ENCODE measurements at regions not wholly inside any gene's neighbourhood (a gene's known extent, or its start where the extent isn't known, plus 50 kb on each side); places are given as distances from the start of the nearest gene placed in this dataset.

DNA sequence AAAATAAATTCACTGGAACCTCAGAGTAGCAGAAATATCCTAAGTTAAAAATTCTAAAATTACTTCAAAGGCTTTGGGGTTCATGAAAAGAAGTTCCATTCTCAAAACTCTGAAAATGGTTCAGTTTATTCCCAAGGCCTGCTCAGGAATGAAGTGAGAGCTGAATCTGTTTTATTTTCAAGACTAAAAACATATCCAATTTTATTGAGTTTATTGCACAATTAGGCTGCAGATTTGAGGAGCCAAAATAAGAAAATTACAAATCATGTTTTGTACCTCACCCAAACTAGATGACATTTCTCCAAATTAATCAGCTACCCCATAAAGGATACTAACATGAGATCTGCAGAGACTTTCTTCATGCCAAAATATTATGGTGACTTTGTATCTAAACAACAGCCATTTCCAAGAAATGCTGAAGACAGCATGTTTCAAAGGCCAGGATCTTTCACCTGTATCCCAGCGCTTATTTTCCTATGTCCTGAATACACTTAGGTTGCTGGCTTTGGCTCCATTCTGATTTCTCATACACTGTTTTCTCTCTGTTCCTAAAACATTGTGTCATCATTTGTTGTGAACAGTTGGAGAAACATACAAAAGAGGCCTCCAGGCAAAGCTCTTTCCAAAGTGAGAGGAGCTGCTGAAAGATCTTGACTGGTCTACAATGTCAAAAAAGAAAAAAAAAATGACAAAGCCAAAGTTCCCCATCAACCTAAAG, 85.7 kb upstream of the F13A1 start:
- H3K36me3 Mint-ChIP-seq, result no peaks in the 10 kb centered on the region
- H3K9me3 Mint-ChIP-seq, result no peaks in the 10 kb centered on the region

GRCh38 chr6:6406715-6407070, 86.2 kb upstream of the F13A1 start:
- Mint-ChIP-seq H3K4me1 (no peaks in the 10 kb centered on the region), H3K4me3 (no peak overlapping the region), H3K27ac (no peak overlapping the region), H3K27me3 (peaks cover 4% of the 10 kb centered on the region), H3K36me3 (no peaks in the 10 kb centered on the region), H3K9me3 (no peaks in the 10 kb centered on the region)
- DNase-seq, result no peak

More for the DNA sequence above, 85.7 kb upstream of the F13A1 start:
- no peak for DNase-seq
- H3K4me1 Mint-ChIP-seq, result no peaks in the 10 kb centered on the region
- no peak overlapping the region for H3K4me3 Mint-ChIP-seq
- H3K27ac Mint-ChIP-seq, result no peak overlapping the region
- H3K27me3 Mint-ChIP-seq, result peaks cover 4% of the 10 kb centered on the region

DNA sequence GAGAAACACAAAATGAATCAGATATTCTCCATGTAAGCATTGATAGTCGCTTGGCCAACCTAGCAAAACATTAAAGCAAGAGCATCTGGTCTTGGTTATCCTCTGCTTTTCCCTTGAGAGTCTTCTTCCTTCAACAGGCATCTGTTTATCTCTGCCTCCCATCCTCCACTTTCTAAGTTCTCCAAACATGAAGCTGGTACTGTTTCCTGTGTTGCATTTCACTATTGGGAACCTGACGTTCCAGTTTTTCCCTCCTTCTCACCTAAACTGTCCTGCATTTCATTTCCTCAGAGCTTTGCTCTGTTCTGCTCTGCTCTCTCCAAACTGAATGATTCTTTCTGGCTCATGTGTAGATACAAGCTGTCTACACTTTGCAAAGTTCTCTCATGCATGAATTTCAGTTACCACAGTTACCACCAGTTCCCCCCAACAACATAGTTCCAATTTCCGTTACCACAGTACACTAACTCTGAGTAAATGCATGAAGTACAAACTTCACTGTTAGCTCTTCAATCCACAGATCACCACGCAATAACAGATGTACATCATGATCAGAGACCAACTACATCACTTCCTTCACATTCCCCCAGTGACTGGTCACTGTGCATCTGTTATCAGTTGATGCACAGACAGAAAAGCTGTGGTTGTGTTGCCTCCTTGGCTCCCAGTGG, 86.7 kb upstream of the F13A1 start:
- Mint-ChIP-seq H3K36me3 (no peaks in the 10 kb centered on the region), H3K27me3 (peaks cover 4% of the 10 kb centered on the region), H3K9me3 (no peaks in the 10 kb centered on the region), H3K4me1 (no peaks in the 10 kb centered on the region), H3K4me3 (no peak overlapping the region), H3K27ac (no peak overlapping the region)
- DNase-seq, result no peak

DNA sequence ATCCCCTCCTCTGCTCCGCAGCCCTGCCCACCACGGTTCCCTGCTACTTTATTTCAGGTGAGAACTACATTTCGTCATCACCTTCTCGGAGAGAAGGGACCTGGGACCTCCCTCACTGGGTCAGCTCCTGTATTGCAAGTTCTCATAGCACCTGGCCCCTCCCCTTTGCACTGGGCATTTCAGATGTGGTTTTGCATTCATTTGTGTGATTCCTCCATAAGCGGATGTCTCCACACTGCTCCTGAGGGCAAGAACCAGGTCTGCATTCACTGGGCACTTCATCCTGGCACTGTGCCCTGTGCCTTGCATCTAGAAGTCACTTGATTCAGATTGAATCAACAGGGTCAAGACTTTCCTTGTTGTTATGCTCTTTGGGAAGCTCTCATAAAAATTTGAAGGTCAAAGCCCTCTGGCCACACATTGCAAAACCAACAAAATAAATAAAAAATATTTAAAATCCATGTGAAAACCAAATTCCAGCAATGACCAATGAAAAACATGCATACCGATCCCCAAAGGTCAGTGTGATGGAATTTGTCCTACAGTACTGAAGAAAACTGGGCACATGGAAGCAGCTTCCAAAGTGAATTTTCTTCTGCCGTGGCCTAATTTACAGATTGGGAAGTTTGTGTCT, 89.1 kb upstream of the F13A1 start:
- Mint-ChIP-seq H3K36me3 (no peaks in the 10 kb centered on the region), H3K4me1 (no peaks in the 10 kb centered on the region), H3K4me3 (no peak overlapping the region), H3K27me3 (peaks cover 4% of the 10 kb centered on the region), H3K9me3 (no peaks in the 10 kb centered on the region), H3K27ac (no peak overlapping the region)
- DNase-seq, result no peak

DNA sequence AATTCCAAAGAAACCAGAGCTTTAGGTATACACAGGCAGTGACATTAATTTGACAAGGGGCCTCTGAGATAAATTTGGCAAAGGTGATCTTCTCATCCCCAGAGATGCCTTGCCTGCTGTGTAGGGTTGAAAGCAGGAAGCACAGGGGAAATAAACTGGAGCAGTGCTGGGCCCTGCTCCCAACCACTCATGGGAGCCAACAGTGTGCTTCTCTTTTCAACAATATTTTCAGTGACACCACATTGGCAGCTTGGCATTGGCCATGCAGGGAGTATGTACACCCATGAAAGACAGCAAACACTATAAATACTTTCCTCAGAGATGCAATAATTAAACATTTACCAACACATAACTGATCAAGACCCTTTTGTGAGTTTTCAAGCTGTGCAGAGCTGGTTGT, 90.7 kb upstream of the F13A1 start:
- no peaks in the 10 kb centered on the region for H3K9me3 Mint-ChIP-seq
- H3K4me1 Mint-ChIP-seq, result no peaks in the 10 kb centered on the region
- peaks cover 4% of the 10 kb centered on the region for H3K27me3 Mint-ChIP-seq
- no peak overlapping the region for H3K4me3 Mint-ChIP-seq
- H3K27ac Mint-ChIP-seq, result no peak overlapping the region
- DNase-seq, result no peak
- no peaks in the 10 kb centered on the region for H3K36me3 Mint-ChIP-seq

DNA sequence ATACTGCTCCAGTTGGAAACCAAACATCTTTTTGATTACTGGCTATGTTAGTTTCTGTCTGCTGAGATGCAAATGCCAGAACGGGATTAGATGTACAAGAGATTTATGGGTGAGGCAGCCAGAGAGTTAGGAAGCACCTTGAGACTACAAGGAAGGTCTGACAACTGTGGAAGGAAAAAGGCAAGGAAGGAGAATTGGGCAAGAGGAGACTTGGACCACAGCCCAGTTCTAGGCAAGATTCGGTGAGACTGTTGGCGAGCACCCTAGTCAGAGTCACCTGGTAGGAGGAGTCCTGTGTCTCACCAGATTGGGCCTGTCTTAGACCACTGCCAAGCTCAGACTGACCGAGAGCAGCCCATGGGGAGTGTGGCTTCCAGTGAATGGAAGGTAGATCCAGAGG, 91.8 kb upstream of the F13A1 start:
- Mint-ChIP-seq H3K9me3 (no peaks in the 10 kb centered on the region), H3K27ac (no peak overlapping the region), H3K36me3 (no peaks in the 10 kb centered on the region), H3K4me3 (no peak overlapping the region), H3K27me3 (peaks cover 4% of the 10 kb centered on the region), H3K4me1 (no peaks in the 10 kb centered on the region)
- DNase-seq, result no peak

- H3K9me3 Mint-ChIP-seq, result no peaks in the 10 kb centered on the region
- DNase-seq, result no peak
- no peak overlapping the region for H3K27ac Mint-ChIP-seq
- H3K36me3 Mint-ChIP-seq, result no peaks in the 10 kb centered on the region
- no peaks in the 10 kb centered on the region for H3K4me1 Mint-ChIP-seq
- no peak overlapping the region for H3K4me3 Mint-ChIP-seq
- H3K27me3 Mint-ChIP-seq, result peaks cover 4% of the 10 kb centered on the region
Observed at GRCh38 chr6:6412700-6413099, 92.2 kb upstream of the F13A1 start.

DNA sequence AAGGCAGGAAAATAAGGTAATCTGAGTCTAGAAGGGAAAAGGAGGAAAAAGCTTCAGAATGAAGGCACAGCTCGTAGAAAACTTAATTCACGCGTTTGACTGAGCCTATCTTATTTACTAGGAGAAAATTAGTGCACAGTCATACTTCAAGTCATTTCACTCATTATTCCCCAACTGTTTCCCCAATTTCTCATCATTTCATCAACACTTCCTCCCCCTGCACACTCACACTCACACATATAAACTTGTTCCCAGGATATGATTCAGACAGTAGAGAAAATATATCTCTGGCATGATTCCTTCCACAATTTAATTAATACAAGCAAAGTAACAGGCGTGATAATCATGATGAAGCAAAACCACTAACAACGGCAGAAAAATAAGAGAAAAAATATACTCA, 94.5 kb upstream of the F13A1 start:
- no peaks in the 10 kb centered on the region for H3K36me3 Mint-ChIP-seq
- no peaks in the 10 kb centered on the region for H3K9me3 Mint-ChIP-seq
- no peak for DNase-seq
- H3K4me3 Mint-ChIP-seq, result no peak overlapping the region
- H3K27me3 Mint-ChIP-seq, result no peaks in the 10 kb centered on the region
- H3K4me1 Mint-ChIP-seq, result no peaks in the 10 kb centered on the region
- no peak overlapping the region for H3K27ac Mint-ChIP-seq

DNA sequence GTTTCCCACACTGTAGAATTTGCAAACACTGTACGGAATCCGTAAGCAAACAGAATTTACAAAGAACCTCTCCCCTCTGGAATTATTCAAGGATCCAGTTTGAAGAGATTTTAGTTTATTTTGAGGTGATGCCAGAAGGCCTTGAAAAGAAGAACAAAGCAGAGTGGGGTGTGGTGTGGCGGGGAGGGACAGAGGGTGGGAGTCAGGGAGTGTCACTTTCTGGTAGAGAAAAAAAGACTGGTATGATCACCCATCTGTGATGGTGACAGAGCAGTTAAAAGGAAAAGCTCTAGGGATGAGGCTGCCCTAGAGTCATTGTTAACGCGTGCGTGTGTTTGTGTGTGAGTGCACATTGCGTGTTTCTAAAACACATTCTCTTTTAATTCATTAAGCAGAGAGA, 97.0 kb upstream of the F13A1 start:
- H3K9me3 Mint-ChIP-seq, result no peaks in the 10 kb centered on the region
- H3K36me3 Mint-ChIP-seq, result no peaks in the 10 kb centered on the region
- H3K27ac Mint-ChIP-seq, result no peak overlapping the region
- H3K27me3 Mint-ChIP-seq, result no peaks in the 10 kb centered on the region
- H3K4me3 Mint-ChIP-seq, result no peak overlapping the region
- DNase-seq, result no peak
- H3K4me1 Mint-ChIP-seq, result no peaks in the 10 kb centered on the region

GRCh38 chr6:6418421-6418820, 98.0 kb upstream of the F13A1 start:
- Mint-ChIP-seq H3K4me3 (no peak overlapping the region), H3K4me1 (no peaks in the 10 kb centered on the region), H3K27ac (no peak overlapping the region), H3K9me3 (peaks cover 4% of the 10 kb centered on the region), H3K36me3 (peaks cover 2% of the 10 kb centered on the region), H3K27me3 (no peaks in the 10 kb centered on the region)
- no peak for DNase-seq

DNA sequence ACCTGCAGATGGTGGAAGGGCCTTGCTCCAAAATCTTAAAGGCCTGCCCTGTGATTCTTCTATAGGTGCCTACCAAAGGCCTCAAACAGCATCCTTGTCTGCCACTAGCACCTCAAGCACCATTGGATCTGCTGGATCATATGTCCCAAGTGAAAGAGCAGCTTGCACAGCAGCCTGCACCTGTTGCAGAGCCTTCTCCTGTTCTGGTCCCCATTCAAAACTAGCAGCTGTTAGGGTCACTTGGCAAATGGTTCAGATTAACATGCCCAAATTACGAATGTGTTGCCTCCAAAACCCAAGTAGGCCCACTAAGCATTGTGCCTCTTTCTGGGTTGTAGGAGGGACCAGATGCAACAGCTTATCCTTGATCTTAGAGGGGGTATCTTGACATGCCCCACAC, 99.6 kb upstream of the F13A1 start:
- Mint-ChIP-seq H3K4me3 (no peak overlapping the region), H3K36me3 (peaks cover 5% of the 10 kb centered on the region), H3K4me1 (no peaks in the 10 kb centered on the region), H3K27ac (no peak overlapping the region), H3K27me3 (no peaks in the 10 kb centered on the region), H3K9me3 (peaks cover 12% of the 10 kb centered on the region)
- no peak for DNase-seq

DNA sequence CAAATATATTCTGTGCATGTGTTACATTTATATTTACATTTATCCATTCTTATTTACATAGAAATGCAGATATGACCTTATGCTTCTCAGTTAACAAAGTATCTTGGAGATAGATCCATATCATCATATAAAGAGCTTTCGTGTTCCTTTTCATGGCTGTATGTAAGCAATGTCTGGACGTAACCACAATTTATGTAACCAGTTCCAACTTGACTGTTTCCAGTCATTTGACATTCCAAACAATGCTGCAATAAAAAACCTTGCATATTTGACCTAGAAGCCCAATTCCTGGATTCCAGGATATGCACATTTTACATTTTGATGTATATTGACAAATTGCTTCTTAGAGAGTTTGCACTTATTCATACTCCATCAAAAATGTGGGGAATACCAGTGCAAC, 113.7 kb upstream of the F13A1 start:
- H3K4me1 Mint-ChIP-seq, result no peaks in the 10 kb centered on the region
- H3K9me3 Mint-ChIP-seq, result peaks cover 4% of the 10 kb centered on the region
- H3K27me3 Mint-ChIP-seq, result peaks cover 4% of the 10 kb centered on the region
- DNase-seq, result no peak
- H3K4me3 Mint-ChIP-seq, result no peak overlapping the region
- H3K36me3 Mint-ChIP-seq, result peaks cover 3% of the 10 kb centered on the region
- no peak overlapping the region for H3K27ac Mint-ChIP-seq

DNA sequence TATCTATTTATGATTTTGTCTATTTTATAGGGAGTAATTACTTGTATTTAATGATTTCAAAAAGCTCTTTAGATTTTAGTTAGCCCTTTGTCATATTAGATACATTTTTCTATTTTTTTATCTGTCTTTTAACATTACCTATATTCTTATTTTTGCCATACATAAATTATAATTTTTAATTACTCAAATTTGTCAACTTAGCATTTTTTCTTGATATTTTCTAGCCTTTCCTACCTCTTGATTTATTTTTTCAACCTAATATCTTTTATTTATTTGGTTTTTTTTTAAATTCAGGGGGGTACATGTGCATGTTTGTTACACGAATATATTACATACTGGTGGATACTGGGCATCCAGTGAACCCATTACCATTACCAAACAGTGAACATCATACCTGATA, 114.3 kb upstream of the F13A1 start:
- peaks cover 3% of the 10 kb centered on the region for H3K36me3 Mint-ChIP-seq
- H3K9me3 Mint-ChIP-seq, result peaks cover 2% of the 10 kb centered on the region
- DNase-seq, result no peak
- H3K4me1 Mint-ChIP-seq, result no peaks in the 10 kb centered on the region
- H3K27ac Mint-ChIP-seq, result no peak overlapping the region
- H3K4me3 Mint-ChIP-seq, result no peak overlapping the region
- H3K27me3 Mint-ChIP-seq, result peaks cover 4% of the 10 kb centered on the region

GRCh38 chr6:6436366-6436765, 115.9 kb upstream of the F13A1 start:
- Mint-ChIP-seq H3K4me1 (no peaks in the 10 kb centered on the region), H3K36me3 (peaks cover 6% of the 10 kb centered on the region), H3K27me3 (peaks cover 4% of the 10 kb centered on the region), H3K27ac (no peak overlapping the region), H3K9me3 (no peaks in the 10 kb centered on the region), H3K4me3 (no peak overlapping the region)
- no peak for DNase-seq

- H3K4me3 Mint-ChIP-seq, result no peak overlapping the region
- no peaks in the 10 kb centered on the region for H3K4me1 Mint-ChIP-seq
- DNase-seq, result no peak
- no peak overlapping the region for H3K27ac Mint-ChIP-seq
- H3K36me3 Mint-ChIP-seq, result peaks cover 6% of the 10 kb centered on the region
- peaks cover 4% of the 10 kb centered on the region for H3K27me3 Mint-ChIP-seq
- no peaks in the 10 kb centered on the region for H3K9me3 Mint-ChIP-seq
Observed at GRCh38 chr6:6436946-6437345, 116.5 kb upstream of the F13A1 start.

DNA sequence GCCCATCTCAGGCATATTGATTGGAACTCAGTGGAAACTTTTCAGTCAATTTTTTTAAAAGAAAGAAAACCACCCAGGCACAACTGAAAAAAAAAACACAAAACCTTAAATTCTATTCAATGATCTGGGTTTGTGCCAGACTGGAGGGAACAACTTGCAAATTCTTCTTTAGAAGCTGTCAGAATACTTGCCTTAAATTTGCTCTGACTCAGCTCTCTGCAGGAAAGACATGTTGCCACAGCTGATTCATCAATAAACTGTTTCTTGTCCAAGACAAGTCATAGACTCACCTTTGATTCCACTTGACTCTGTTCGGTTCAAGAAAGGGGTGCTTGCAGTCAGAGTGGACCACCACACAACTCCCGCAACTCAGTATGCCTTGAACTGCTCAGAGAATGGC, 117.8 kb upstream of the F13A1 start:
- Mint-ChIP-seq H3K27ac (no peak overlapping the region), H3K36me3 (peaks cover 6% of the 10 kb centered on the region), H3K4me3 (no peak overlapping the region), H3K27me3 (peaks cover 4% of the 10 kb centered on the region), H3K4me1 (no peaks in the 10 kb centered on the region), H3K9me3 (no peaks in the 10 kb centered on the region)
- no peak for DNase-seq

All from activated naive CD8-positive, alpha-beta T cell treated with anti-CD3 and anti-CD28 coated beads for 36 hours (primary cell).